C4-2B (cell line): ENCODE measurements at regions not wholly inside any gene's neighbourhood (a gene's known extent, or its start where the extent isn't known, plus 50 kb on each side); places are given as distances from the start of the nearest gene placed in this dataset.

ENCODE experiments used
- ZFX ChIP-seq: fragments of 450-650 bp; IDR thresholded peaks from 2 replicates; pipeline ENCODE4 v1.6.1; 2017
- TF ChIP-seq, protein P1 (sequence below): fragments of 450-650 bp; conservative IDR thresholded peaks from 2 replicates; pipeline ENCODE4 v1.5.1; 2017; ENCODE audit warnings: mild to moderate bottlenecking

DNA sequence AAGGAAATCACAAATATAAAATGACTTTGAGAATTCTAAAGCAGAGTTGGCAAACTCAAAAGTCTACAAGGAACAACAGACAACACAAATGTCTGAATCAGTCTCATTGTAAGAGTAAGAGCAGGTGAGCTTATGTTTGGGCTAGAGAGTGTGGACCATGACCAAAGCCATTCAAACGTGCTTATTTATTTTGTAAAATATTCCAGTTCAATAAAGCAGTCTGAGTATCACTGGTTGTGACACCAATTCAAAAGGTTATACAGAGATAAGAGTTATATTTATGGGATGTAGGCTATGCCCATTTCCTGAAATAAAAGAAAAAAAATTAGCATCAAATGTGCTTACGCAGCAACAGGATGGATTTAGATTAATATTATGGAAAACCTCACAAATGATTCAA lies 251.6 kb downstream of the KLF5 start:
- TF ChIP-seq, protein P1, sequence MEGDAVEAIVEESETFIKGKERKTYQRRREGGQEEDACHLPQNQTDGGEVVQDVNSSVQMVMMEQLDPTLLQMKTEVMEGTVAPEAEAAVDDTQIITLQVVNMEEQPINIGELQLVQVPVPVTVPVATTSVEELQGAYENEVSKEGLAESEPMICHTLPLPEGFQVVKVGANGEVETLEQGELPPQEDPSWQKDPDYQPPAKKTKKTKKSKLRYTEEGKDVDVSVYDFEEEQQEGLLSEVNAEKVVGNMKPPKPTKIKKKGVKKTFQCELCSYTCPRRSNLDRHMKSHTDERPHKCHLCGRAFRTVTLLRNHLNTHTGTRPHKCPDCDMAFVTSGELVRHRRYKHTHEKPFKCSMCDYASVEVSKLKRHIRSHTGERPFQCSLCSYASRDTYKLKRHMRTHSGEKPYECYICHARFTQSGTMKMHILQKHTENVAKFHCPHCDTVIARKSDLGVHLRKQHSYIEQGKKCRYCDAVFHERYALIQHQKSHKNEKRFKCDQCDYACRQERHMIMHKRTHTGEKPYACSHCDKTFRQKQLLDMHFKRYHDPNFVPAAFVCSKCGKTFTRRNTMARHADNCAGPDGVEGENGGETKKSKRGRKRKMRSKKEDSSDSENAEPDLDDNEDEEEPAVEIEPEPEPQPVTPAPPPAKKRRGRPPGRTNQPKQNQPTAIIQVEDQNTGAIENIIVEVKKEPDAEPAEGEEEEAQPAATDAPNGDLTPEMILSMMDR = no peak
- TF ChIP-seq ZFX = no peak
